Prostate gland (tissue), 2 donors: ENCODE measurements at regions not wholly inside any gene's neighbourhood (a gene's known extent, or its start where the extent isn't known, plus 50 kb on each side); places are given as distances from the start of the nearest gene placed in this dataset.

Experiments
- CTCF ChIP-seq, 4 experiments: fragments of 200-600 bp in 2 of 4; fragments of 450-650 bp in 2 of 4; sonication (generic) in 2 of 4; IDR thresholded peaks; 1 replicate in 3 of 4; 2 replicates in 1 of 4; pipeline ENCODE4 v1.5.1; 2016 to 2019; ENCODE audit warnings: antibody characterized with exemption in 4 of 4, mild to moderate bottlenecking in 2 of 4, moderate library complexity in 2 of 4
- POLR2A ChIP-seq: fragments of 450-650 bp; IDR thresholded peaks from one replicate; pipeline ENCODE4 v1.6.1; 2016; ENCODE audit warnings: antibody characterized with exemption, mild to moderate bottlenecking

- TF ChIP-seq CTCF (IDR thresholded peaks at IDR 0.05) (no peak), POLR2A (no peak)
Observed at GRCh38 chr10:124342136-124342820, 76.4 kb downstream of the OAT start.
